Fibroblast of lung (primary cell): ENCODE measurements at regions not wholly inside any gene's neighbourhood (a gene's known extent, or its start where the extent isn't known, plus 50 kb on each side); places are given as distances from the start of the nearest gene placed in this dataset.

ENCODE experiments used
- DNase-seq, 2 donors: peaks; one replicate each; pipeline versions ENCODE4 v3.0.0 to v3.0.0-alpha.2; 2010; ENCODE audit warnings: low read depth in 2 of 2
- H2AFZ ChIP-seq: 2 replicates; pipeline ENCODE4 v1.5.1; 2012; ENCODE audit warnings: low read length, control low read depth, inconsistent platforms
- H3K27ac ChIP-seq: 2 replicates; pipeline ENCODE4 v1.5.1; 2011; ENCODE audit warnings: low read length, control low read depth; ENCODE audit not compliant: insufficient read depth
- H3K27me3 ChIP-seq: 2 replicates; pipeline ENCODE4 v1.5.1; 2011; ENCODE audit warnings: mild to moderate bottlenecking, low read length; ENCODE audit not compliant: control insufficient read depth, insufficient read depth
- H3K36me3 ChIP-seq: 2 replicates; pipeline ENCODE4 v1.5.1; 2011; ENCODE audit warnings: low read length; ENCODE audit not compliant: control insufficient read depth, insufficient read depth
- H3K4me1 ChIP-seq: 2 replicates; pipeline ENCODE4 v1.5.1; 2011; ENCODE audit warnings: low read length; ENCODE audit not compliant: control insufficient read depth, insufficient read depth; ENCODE audit errors: extremely low read depth
- H3K4me2 ChIP-seq: 2 replicates; pipeline ENCODE4 v1.5.1; 2011; ENCODE audit warnings: low read length, control low read depth; ENCODE audit not compliant: insufficient read depth; ENCODE audit errors: extremely low read depth
- H3K4me3 ChIP-seq, 4 experiments: fragments of 200-600 bp in 1 of 4; sonication (generic) in 1 of 4; replicated peaks in 1 of 4; 2 replicates each; pipeline ENCODE4 v1.5.1; 2011 to 2016; ENCODE audit warnings: low read length in 4 of 4, low read depth in 3 of 4, mild to moderate bottlenecking in 3 of 4, control low read depth in 2 of 4, inconsistent platforms in 1 of 4, mixed read lengths in 1 of 4; ENCODE audit not compliant: insufficient read depth in 1 of 4; ENCODE audit errors: control extremely low read depth in 1 of 4
- H3K79me2 ChIP-seq: 2 replicates; pipeline ENCODE4 v1.5.1; 2012; ENCODE audit warnings: mild to moderate bottlenecking, low read length, inconsistent platforms; ENCODE audit not compliant: control insufficient read depth, insufficient read depth
- H3K9ac ChIP-seq: 2 replicates; pipeline ENCODE4 v1.5.1; 2011; ENCODE audit warnings: mild to moderate bottlenecking, low read length, control low read depth; ENCODE audit not compliant: insufficient read depth
- H3K9me3 ChIP-seq: 2 replicates; pipeline ENCODE4 v1.5.1; 2012; ENCODE audit warnings: low read depth, low read length; ENCODE audit not compliant: control insufficient read depth, insufficient read depth
- H4K20me1 ChIP-seq: 2 replicates; pipeline ENCODE4 v1.5.1; 2011; ENCODE audit warnings: low read length; ENCODE audit not compliant: control insufficient read depth, insufficient read depth; ENCODE audit errors: extremely low read depth
- CTCF ChIP-seq, 2 donors: IDR thresholded peaks in 1 of 2; conservative IDR thresholded peaks in 1 of 2; 1 replicate in 1 of 2; 2 replicates in 1 of 2; pipeline ENCODE4 v1.5.1; 2011 to 2012; ENCODE audit warnings: low read length in 2 of 2, control low read depth in 1 of 2, inconsistent platforms in 1 of 2, low read depth in 1 of 2, mild to moderate bottlenecking in 1 of 2
- EZH2 ChIP-seq: IDR thresholded peaks from 2 replicates; pipeline ENCODE4 v1.5.1; 2012; ENCODE audit warnings: low read length, control low read depth, mild to moderate bottlenecking; ENCODE audit errors: missing control alignments

- Histone ChIP-seq H4K20me1 (no peaks in the 10 kb centered on the region), H3K4me1 (peaks cover 10% of the 10 kb centered on the region), H2AFZ (no peak overlapping the region), H3K79me2 (peaks cover 13% of the 10 kb centered on the region), H3K27ac (no peak overlapping the region), H3K9ac (no peak overlapping the region), H3K27me3 (no peaks in the 10 kb centered on the region), H3K4me3 (no peak overlapping the region), H3K9me3 (no peaks in the 10 kb centered on the region), H3K4me2 (no peak overlapping the region), H3K36me3 (no peaks in the 10 kb centered on the region)
- TF ChIP-seq EZH2 (no peak), CTCF (conservative IDR thresholded peaks at IDR 0.05 in 1 of 2, IDR thresholded peaks at IDR 0.05 in 1 of 2; ENCODE audit: low read depth in 1 of 2, low read length in 2 of 2) (no peak)
- DNase-seq, result no peak
These were observed 274.6 kb downstream of the CDH20 start for GRCh38 chr18:61607867-61608266.

- peaks cover 14% of the 10 kb centered on the region for H3K4me1 ChIP-seq
- TF ChIP-seq CTCF (conservative IDR thresholded peaks at IDR 0.05 in 1 of 2, IDR thresholded peaks at IDR 0.05 in 1 of 2; ENCODE audit: low read depth in 1 of 2, low read length in 2 of 2) (no peak), EZH2 (no peak)
These were observed 273.5 kb downstream of the CDH20 start for GRCh38 chr18:61606759-61607158.

GRCh38 chr18:61606068-61606660 is 272.9 kb downstream of the CDH20 start:
- H3K4me3 ChIP-seq, result peak overlapping the region; percentile 56 to 69 (median 64)
- peak; percentile 47 to 63 for DNase-seq
- no peaks in the 10 kb centered on the region for H4K20me1 ChIP-seq
- H3K27ac ChIP-seq, result peak overlapping the region; percentile 93
- peak overlapping the region; percentile 92 for H3K4me2 ChIP-seq
- peak overlapping the region; percentile 64 for H3K9ac ChIP-seq
- peaks cover 13% of the 10 kb centered on the region for H3K79me2 ChIP-seq
- H2AFZ ChIP-seq, result peak overlapping the region; percentile 65
- no peaks in the 10 kb centered on the region for H3K9me3 ChIP-seq
- H3K36me3 ChIP-seq, result no peaks in the 10 kb centered on the region
- peaks cover 14% of the 10 kb centered on the region for H3K4me1 ChIP-seq
- TF ChIP-seq CTCF (conservative IDR thresholded peaks at IDR 0.05 in 1 of 2, IDR thresholded peaks at IDR 0.05 in 1 of 2; ENCODE audit: low read depth in 1 of 2, low read length in 2 of 2) (no peak), EZH2 (no peak)
- H3K27me3 ChIP-seq, result no peaks in the 10 kb centered on the region

More at GRCh38 chr18:61606759-61607158, 273.5 kb downstream of the CDH20 start:
- Histone ChIP-seq H3K36me3 (no peaks in the 10 kb centered on the region), H4K20me1 (no peaks in the 10 kb centered on the region), H3K9me3 (no peaks in the 10 kb centered on the region), H3K4me3 (peak overlapping the region; percentile 56 to 69 (median 64)), H3K27ac (peak overlapping the region; percentile 93), H3K9ac (peak overlapping the region; percentile 64), H2AFZ (peak overlapping the region; percentile 65), H3K4me2 (peak overlapping the region; percentile 92), H3K27me3 (no peaks in the 10 kb centered on the region), H3K79me2 (peaks cover 13% of the 10 kb centered on the region)
- peak; percentile 84 to 92 for DNase-seq
